K562 (cell line): ENCODE measurements at regions not wholly inside any gene's neighbourhood (a gene's known extent, or its start where the extent isn't known, plus 50 kb on each side); places are given as distances from the start of the nearest gene placed in this dataset.

Experiments used
- CCAR2 ChIP-seq: fragments of 200-400 bp; formaldehyde crosslinking; IDR thresholded peaks from 2 replicates; pipeline ENCODE4 v1.6.1; 2017; ENCODE audit warnings: mild to moderate bottlenecking, low read depth, low read length
- EHMT2 ChIP-seq: fragments of 450-650 bp; IDR thresholded peaks from 2 replicates; pipeline ENCODE4 v1.6.1; 2018; ENCODE audit warnings: antibody characterized with exemption
- POLR2AphosphoS2 ChIP-seq: IDR thresholded peaks from 2 replicates; pipeline ENCODE4 v1.6.1; 2012; ENCODE audit warnings: low read length, improper control_type of control experiment
- SMARCC2 ChIP-seq: fragments of 450-650 bp; IDR thresholded peaks from 2 replicates; pipeline ENCODE4 v1.6.1; 2017; ENCODE audit warnings: antibody characterized with exemption, moderate library complexity, mild to moderate bottlenecking, low read depth
- SRSF9 ChIP-seq: fragments of 200-400 bp; formaldehyde crosslinking; IDR thresholded peaks from 2 replicates; pipeline ENCODE4 v1.6.1; 2017; ENCODE audit warnings: low read depth, low read length, borderline replicate concordance
- TF ChIP-seq, protein P1 (sequence below): fragments of 200-600 bp; sonication (generic); IDR thresholded peaks from one replicate; pipeline ENCODE4 v1.6.1; 2012; ENCODE audit warnings: mild to moderate bottlenecking, low read depth, low read length, inconsistent platforms

GRCh38 chr20:56793916-56794315, 164.8 kb downstream of the TFAP2C start (continued):
- no peak for TF ChIP-seq POLR2AphosphoS2
- TF ChIP-seq CCAR2: no peak
- TF ChIP-seq SRSF9: no peak
- no peak for TF ChIP-seq EHMT2
- no peak for TF ChIP-seq SMARCC2
- TF ChIP-seq, protein P1, sequence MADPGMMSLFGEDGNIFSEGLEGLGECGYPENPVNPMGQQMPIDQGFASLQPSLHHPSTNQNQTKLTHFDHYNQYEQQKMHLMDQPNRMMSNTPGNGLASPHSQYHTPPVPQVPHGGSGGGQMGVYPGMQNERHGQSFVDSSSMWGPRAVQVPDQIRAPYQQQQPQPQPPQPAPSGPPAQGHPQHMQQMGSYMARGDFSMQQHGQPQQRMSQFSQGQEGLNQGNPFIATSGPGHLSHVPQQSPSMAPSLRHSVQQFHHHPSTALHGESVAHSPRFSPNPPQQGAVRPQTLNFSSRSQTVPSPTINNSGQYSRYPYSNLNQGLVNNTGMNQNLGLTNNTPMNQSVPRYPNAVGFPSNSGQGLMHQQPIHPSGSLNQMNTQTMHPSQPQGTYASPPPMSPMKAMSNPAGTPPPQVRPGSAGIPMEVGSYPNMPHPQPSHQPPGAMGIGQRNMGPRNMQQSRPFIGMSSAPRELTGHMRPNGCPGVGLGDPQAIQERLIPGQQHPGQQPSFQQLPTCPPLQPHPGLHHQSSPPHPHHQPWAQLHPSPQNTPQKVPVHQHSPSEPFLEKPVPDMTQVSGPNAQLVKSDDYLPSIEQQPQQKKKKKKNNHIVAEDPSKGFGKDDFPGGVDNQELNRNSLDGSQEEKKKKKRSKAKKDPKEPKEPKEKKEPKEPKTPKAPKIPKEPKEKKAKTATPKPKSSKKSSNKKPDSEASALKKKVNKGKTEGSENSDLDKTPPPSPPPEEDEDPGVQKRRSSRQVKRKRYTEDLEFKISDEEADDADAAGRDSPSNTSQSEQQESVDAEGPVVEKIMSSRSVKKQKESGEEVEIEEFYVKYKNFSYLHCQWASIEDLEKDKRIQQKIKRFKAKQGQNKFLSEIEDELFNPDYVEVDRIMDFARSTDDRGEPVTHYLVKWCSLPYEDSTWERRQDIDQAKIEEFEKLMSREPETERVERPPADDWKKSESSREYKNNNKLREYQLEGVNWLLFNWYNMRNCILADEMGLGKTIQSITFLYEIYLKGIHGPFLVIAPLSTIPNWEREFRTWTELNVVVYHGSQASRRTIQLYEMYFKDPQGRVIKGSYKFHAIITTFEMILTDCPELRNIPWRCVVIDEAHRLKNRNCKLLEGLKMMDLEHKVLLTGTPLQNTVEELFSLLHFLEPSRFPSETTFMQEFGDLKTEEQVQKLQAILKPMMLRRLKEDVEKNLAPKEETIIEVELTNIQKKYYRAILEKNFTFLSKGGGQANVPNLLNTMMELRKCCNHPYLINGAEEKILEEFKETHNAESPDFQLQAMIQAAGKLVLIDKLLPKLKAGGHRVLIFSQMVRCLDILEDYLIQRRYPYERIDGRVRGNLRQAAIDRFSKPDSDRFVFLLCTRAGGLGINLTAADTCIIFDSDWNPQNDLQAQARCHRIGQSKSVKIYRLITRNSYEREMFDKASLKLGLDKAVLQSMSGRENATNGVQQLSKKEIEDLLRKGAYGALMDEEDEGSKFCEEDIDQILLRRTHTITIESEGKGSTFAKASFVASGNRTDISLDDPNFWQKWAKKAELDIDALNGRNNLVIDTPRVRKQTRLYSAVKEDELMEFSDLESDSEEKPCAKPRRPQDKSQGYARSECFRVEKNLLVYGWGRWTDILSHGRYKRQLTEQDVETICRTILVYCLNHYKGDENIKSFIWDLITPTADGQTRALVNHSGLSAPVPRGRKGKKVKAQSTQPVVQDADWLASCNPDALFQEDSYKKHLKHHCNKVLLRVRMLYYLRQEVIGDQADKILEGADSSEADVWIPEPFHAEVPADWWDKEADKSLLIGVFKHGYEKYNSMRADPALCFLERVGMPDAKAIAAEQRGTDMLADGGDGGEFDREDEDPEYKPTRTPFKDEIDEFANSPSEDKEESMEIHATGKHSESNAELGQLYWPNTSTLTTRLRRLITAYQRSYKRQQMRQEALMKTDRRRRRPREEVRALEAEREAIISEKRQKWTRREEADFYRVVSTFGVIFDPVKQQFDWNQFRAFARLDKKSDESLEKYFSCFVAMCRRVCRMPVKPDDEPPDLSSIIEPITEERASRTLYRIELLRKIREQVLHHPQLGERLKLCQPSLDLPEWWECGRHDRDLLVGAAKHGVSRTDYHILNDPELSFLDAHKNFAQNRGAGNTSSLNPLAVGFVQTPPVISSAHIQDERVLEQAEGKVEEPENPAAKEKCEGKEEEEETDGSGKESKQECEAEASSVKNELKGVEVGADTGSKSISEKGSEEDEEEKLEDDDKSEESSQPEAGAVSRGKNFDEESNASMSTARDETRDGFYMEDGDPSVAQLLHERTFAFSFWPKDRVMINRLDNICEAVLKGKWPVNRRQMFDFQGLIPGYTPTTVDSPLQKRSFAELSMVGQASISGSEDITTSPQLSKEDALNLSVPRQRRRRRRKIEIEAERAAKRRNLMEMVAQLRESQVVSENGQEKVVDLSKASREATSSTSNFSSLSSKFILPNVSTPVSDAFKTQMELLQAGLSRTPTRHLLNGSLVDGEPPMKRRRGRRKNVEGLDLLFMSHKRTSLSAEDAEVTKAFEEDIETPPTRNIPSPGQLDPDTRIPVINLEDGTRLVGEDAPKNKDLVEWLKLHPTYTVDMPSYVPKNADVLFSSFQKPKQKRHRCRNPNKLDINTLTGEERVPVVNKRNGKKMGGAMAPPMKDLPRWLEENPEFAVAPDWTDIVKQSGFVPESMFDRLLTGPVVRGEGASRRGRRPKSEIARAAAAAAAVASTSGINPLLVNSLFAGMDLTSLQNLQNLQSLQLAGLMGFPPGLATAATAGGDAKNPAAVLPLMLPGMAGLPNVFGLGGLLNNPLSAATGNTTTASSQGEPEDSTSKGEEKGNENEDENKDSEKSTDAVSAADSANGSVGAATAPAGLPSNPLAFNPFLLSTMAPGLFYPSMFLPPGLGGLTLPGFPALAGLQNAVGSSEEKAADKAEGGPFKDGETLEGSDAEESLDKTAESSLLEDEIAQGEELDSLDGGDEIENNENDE: no peak
